ENCODE measurements at regions not wholly inside any gene's neighbourhood (a gene's known extent, or its start where the extent isn't known, plus 50 kb on each side); places are given as distances from the start of the nearest gene placed in this dataset.
"Not testable (repeated sequence)": the region's sequence is repeated elsewhere in the genome, so short reads cannot be mapped to it uniquely, and the experiment has no call there.

DNA sequence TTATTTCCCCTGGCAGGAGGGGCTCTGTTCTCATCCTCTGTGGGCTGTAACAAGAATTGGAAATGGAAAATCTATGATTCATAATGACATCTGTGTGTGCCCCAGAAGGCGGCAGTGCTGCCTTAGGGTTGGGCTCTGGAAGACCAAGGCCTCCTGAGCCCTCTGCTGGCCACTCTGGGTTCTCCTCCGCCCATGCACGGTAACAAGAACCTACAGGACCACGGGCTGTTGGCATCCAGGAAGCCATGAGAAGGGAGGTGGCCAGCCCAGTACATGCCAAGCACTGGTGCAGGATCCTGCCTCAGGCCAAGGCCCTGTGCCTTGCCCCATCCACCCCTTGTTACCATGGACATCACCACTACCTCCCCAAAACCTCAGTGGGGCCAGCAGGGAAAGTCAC is 454.2 kb downstream of the TP53TG3F start:
- H3K4me1 Mint-ChIP-seq, H3K27ac Mint-ChIP-seq, CTCF ChIA-PET, H3K36me3 Mint-ChIP-seq, H3K9me3 Mint-ChIP-seq, H3K4me3 Mint-ChIP-seq, H3K27me3 Mint-ChIP-seq, DNase-seq: not testable (repeated sequence)

DNA sequence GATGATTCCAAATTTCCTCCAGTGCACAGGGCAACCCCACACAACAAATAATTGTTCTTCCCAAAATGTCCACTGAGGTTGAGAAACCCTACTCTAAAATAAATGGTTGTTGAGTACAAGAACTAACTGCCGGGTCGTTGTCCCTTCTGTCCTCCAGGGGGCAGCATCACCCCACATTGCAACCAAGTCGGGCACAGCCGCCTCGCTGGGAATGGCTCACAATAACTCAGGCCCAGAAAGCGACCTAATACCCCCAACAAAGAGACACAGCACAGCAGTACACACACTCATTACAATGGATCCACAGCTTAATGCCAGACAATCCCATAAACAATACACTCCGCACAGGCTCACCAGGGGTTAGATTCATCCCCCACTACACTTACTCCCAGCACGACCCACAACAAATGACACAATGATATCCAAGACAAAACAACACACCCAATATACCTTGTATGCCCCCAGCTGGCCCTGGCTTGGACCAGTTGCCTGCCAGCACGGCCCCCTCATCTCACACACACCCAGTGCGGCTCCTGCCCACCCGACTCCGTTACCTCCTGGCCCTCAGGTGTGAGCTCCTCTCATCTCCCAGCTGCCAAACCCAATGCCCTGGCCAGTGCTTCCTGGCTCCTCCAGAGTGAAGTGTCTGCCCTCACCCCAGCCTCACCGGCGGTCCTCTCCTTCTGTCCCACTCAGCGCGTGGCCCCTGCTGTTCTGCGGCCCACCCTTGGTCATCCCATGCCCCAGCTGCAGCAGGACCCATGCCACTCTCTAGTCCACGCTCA is 461.5 kb downstream of the TP53TG3F start:
- H3K36me3 Mint-ChIP-seq, H3K27ac Mint-ChIP-seq, DNase-seq, CTCF ChIA-PET, H3K9me3 Mint-ChIP-seq, H3K27me3 Mint-ChIP-seq, H3K4me3 Mint-ChIP-seq, H3K4me1 Mint-ChIP-seq: not testable (repeated sequence)

DNA sequence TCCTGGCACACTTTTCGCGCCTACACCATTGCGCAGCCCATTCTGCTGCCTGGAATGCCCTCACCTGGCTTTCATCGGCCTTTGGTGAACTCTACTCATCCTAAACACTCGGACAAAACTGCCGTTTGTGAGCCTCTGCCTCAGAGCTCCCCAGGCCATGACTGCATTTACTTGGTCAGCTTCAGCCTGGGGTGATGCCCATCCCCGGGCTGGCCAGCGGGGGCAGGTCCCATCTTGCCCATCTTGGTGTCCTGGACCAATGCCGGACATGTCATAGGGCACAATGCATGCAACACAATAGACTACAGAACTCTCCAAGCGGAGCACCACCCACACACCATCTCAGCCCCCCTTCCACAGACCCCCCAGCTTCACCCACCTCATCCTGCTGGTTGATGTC is 463.5 kb downstream of the TP53TG3F start:
- H3K9me3 Mint-ChIP-seq, H3K36me3 Mint-ChIP-seq, H3K4me3 Mint-ChIP-seq, H3K27ac Mint-ChIP-seq, DNase-seq, H3K27me3 Mint-ChIP-seq, CTCF ChIA-PET, H3K4me1 Mint-ChIP-seq: not testable (repeated sequence)

DNA sequence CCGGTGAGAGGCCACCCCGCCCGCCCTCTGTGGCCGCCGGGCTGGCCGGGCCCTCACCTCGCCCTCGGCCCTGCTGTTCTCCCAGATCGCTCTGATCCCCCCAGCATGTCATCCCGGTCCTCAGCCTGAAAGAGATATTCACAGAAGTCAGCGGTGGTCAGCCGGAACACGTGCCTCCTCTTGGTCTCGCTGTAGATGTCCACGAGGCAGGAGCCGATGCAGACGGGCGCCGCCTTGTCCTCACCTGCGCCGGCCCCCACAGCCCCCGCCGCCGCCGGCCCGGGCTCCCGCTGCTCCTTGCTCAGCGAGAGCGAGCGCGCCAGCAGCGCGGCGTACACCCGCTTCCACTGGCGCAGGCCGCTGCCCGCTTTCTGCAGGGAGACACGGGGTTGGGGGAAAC is 468.6 kb downstream of the TP53TG3F start:
- H3K4me1 Mint-ChIP-seq, H3K36me3 Mint-ChIP-seq, H3K4me3 Mint-ChIP-seq, CTCF ChIA-PET, H3K9me3 Mint-ChIP-seq, H3K27me3 Mint-ChIP-seq, H3K27ac Mint-ChIP-seq, DNase-seq: not testable (repeated sequence)

DNA sequence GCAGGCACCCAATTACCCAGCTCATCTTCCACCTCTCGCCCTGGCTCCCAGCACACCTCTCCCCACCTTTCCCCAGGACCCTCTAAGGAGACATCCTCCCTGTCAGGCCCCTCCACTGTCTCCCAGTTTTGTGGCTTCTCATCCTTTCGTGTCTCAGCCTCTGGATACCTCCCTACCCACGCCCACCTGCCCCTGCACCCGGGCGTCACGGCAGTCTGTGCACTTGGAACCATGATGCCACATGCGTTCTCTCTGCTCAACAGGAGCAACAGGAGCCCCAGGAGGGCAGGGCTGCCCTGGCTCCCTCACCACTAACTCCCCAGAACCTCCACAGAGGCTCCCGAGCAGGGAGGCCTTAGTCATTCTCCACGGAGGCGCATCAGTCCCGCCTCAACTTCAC is 472.8 kb downstream of the TP53TG3F start:
- H3K4me1 Mint-ChIP-seq, DNase-seq, H3K27me3 Mint-ChIP-seq, H3K36me3 Mint-ChIP-seq, CTCF ChIA-PET, H3K27ac Mint-ChIP-seq, H3K9me3 Mint-ChIP-seq, H3K4me3 Mint-ChIP-seq: not testable (repeated sequence)

DNA sequence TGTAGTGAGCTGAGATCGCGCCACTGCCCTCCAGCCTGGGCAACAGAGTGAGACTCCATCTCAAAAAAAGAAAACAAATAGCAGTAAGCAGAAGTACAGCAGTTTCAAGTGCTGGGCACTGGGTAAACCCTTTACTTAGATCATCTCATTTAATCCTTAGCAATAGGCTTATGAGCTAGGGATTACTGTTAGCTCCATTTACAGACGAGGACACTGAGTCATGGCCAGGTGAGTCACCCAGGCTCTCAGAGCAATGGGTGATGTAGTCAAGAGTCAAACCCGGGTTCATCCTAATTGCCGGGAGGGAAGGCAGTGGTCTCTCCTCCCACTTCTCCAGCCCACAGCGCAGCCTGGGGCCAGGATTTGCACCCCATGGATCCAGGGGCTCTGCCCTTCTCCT is 473.6 kb downstream of the TP53TG3F start:
- H3K27ac Mint-ChIP-seq, H3K4me3 Mint-ChIP-seq, H3K4me1 Mint-ChIP-seq, CTCF ChIA-PET, H3K36me3 Mint-ChIP-seq, DNase-seq, H3K27me3 Mint-ChIP-seq, H3K9me3 Mint-ChIP-seq: not testable (repeated sequence)

DNA sequence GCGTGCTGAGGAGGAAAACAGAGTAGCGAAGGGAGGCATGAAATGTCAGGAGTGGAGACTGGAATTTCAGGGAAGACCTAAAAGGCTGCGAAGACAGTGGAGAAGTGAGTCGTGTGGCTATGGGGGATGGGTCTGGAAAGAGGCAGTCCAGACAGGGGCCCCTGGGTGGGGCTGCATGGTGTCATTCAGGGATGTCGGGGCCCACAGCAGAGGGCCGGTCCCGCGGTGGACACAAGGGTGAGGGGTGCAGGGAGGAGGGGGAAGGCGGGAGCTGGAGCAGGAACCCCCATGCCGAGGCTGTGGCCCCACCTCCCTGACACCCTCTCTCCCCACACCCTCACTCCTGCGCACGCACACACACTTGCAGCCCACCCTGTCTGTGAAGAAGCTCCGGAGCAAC is 476.4 kb downstream of the TP53TG3F start:
- H3K4me3 Mint-ChIP-seq, DNase-seq, H3K4me1 Mint-ChIP-seq, H3K27me3 Mint-ChIP-seq, H3K27ac Mint-ChIP-seq, CTCF ChIA-PET, H3K36me3 Mint-ChIP-seq, H3K9me3 Mint-ChIP-seq: not testable (repeated sequence)

DNA sequence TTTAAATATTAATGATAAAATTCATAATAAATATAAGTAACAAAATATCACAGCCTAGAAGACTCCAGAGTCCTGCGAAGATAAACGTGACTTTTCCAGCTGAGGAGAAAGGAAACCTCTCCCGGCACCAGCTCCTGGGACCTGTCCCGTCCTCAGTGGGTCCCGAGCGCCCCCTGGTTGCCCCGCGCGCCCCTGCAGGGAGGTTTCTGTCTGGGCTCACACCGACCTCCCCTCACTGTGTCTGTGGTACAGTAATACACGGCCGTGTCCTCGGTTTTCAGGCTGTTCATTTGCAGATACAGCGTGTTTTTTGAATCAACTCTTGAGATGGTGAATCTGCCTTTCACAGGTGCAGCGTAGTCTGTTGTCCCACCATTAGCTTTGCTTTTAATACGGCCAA is 478.7 kb downstream of the TP53TG3F start:
- CTCF ChIA-PET, H3K27ac Mint-ChIP-seq, H3K9me3 Mint-ChIP-seq, DNase-seq, H3K4me3 Mint-ChIP-seq, H3K36me3 Mint-ChIP-seq, H3K27me3 Mint-ChIP-seq, H3K4me1 Mint-ChIP-seq: not testable (repeated sequence)

DNA sequence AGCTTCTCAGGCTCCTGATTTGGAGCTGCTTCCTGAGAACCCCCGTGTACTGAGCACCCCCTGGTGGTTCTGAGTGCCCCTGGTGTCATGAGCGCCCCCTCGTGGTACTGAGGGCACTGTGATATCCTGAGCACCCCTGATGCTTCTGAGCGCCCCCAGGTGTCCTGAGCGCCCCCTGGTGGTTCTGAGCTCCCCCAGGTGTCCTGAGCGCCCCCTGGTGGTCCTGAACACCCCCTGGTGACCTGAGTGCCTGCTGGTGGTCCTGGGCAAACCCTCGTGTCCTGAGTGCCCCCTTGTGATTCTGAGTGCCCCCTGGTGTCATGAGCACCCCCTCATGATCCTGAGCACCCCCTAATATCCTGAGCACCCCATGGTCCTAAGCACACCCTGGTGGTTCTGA is 502.1 kb downstream of the TP53TG3F start:
- H3K27ac Mint-ChIP-seq, H3K4me3 Mint-ChIP-seq, H3K36me3 Mint-ChIP-seq, H3K9me3 Mint-ChIP-seq, DNase-seq, CTCF ChIA-PET, H3K4me1 Mint-ChIP-seq, H3K27me3 Mint-ChIP-seq: not testable (repeated sequence)

DNA sequence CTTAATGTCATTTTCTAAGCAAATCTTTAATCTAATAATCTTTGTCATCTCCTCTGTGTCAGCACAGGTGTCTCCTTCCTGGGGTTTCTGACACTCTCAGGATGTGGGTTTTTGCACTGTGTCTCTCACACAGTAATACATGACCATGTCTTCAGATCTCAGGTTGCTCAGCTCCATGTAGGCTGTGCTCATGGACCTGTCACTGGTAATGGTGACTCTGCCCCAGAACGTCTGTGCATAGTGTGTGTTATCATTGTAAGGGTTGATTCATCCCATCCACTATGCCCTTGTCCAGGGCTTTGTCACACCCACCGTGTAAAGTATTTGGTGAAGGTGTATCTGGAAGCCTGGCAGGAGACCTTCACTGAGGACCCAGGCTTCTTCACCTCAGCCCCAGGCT is 506.1 kb downstream of the TP53TG3F start:
- H3K4me1 Mint-ChIP-seq, CTCF ChIA-PET: not testable (repeated sequence)

DNA sequence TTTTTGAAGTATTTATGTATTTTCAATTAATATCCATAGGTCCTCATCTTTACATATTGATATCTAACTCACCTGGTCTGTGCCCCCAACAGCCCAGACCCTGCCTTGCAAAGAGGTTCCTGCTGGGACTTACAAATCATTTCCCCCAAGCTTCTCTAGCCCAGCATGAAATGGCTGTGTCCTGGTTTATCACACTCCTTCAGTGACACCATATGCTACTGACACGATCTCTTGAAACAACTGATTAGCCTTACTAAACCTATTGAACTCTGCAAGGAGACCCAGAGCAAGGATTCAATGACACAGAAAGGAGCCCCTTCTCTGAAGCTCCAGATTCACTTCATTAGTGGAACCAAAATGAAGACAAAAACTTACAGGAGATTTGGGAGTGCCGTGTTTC is 507.4 kb downstream of the TP53TG3F start:
- not testable (repeated sequence) for H3K9me3 Mint-ChIP-seq, H3K27ac Mint-ChIP-seq

More for the DNA sequence above, 506.1 kb downstream of the TP53TG3F start:
- not testable (repeated sequence) for H3K27me3 Mint-ChIP-seq, H3K27ac Mint-ChIP-seq, H3K9me3 Mint-ChIP-seq, H3K36me3 Mint-ChIP-seq, H3K4me3 Mint-ChIP-seq, DNase-seq

DNA sequence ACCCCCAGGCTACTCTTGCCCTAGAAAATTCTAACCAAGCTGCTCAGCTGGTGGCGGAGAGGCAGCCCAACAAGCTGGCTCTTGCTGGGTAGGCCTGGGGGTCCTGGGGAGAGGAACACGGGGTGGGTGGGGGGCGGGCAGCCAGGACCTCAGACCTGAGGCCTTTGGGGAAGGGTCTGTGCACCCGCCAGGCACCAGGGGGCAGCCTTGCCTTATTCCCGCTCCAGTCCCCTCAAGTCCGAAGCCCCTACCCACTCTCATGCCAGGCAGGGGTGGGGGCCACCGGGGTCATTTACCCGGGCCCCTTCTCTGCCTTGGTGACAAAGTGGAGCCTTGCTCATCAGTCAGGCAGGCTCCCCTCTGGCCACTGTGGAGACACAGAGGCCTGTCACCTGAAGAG is 515.1 kb downstream of the TP53TG3F start:
- H3K4me3 Mint-ChIP-seq, H3K9me3 Mint-ChIP-seq, H3K27me3 Mint-ChIP-seq, DNase-seq, H3K36me3 Mint-ChIP-seq, H3K4me1 Mint-ChIP-seq, H3K27ac Mint-ChIP-seq, CTCF ChIA-PET: not testable (repeated sequence)

More for the DNA sequence above, 507.4 kb downstream of the TP53TG3F start:
- H3K4me3 Mint-ChIP-seq, CTCF ChIA-PET, DNase-seq, H3K36me3 Mint-ChIP-seq, H3K27me3 Mint-ChIP-seq, H3K4me1 Mint-ChIP-seq: not testable (repeated sequence)

DNA sequence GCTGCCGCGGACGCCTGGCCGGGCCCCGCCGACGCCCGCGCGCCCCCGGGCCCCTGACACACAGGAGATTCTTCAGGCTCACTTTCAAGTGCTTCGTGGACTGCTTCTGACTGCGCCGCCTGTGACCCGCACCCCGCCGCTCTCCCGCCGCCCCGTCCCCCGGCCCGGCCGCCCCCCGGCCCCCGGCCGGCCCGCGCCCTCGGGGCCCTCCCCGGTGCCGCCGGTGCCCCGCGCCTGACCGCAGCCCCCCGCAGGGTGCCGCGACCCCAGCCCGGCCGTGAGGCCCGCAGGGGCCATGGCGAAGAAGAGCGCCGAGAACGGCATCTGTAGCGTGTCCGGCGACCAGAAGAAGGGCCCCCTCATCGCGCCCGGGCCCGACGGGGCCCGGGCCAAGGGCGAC is 516.3 kb downstream of the TP53TG3F start:
- CTCF ChIA-PET, H3K27me3 Mint-ChIP-seq, H3K36me3 Mint-ChIP-seq: not testable (repeated sequence)

DNA sequence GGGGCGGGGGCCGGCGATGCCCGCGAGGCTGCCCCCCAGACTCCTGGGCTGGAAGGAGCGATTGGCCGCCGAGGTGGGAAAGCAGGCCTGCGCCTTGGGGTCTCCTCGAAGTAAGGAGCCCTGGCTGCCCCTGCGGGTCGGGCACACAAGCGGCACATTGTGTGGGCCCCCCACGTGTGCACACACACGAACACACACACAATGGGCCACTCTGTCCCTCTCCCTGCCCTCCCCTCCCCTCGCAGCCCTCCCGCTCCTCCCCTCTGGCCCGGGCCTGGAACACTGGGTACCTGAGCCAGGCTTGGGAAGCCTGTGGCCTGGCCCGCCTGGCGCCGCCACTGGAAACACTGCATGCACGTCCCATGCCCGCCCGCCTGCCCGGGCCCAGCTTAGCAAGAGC is 517.1 kb downstream of the TP53TG3F start:
- H3K27me3 Mint-ChIP-seq, H3K36me3 Mint-ChIP-seq, H3K27ac Mint-ChIP-seq, H3K4me3 Mint-ChIP-seq, CTCF ChIA-PET, H3K4me1 Mint-ChIP-seq, DNase-seq, H3K9me3 Mint-ChIP-seq: not testable (repeated sequence)

More for the DNA sequence above, 516.3 kb downstream of the TP53TG3F start:
- DNase-seq, H3K4me1 Mint-ChIP-seq, H3K4me3 Mint-ChIP-seq, H3K27ac Mint-ChIP-seq, H3K9me3 Mint-ChIP-seq: not testable (repeated sequence)

DNA sequence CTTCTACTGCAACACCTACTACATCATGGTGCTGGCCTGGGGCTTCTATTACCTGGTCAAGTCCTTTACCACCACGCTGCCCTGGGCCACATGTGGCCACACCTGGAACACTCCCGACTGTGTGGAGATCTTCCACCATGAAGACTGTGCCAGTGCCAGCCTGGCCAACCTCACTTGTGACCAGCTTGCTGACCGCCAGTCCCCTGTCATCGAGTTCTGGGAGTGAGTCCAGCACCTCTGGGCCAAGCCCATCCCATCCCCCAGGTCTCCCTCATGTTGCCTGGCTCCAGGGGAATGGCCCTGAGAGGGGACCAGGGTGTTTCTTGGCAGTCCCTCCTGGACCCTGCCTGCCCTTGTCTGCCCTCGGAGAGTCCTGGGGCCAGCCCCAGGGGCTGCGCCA is 519.4 kb downstream of the TP53TG3F start:
- DNase-seq, H3K27me3 Mint-ChIP-seq, H3K36me3 Mint-ChIP-seq, H3K4me1 Mint-ChIP-seq, H3K4me3 Mint-ChIP-seq, H3K27ac Mint-ChIP-seq, CTCF ChIA-PET, H3K9me3 Mint-ChIP-seq: not testable (repeated sequence)

DNA sequence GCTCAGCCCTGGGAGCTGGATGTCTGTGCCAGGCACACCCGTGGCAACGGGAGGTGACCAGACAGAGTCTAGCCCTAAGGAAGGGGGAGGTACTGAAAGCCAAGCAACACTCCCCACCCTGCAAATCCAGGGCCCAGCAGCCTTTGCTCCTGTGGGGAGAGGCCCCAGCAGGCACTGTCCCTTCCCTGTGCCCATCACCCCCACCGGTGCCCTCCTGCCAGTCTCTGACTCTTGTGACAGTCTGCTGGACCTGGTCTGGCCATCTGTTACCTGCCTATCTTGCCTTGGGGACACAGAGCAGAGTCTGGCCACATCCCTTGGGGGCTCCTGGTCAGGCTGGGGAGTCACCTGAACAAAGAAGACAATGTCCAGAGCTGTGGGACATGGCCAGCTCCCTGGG is 520.2 kb downstream of the TP53TG3F start:
- H3K4me1 Mint-ChIP-seq, DNase-seq, H3K4me3 Mint-ChIP-seq, H3K27me3 Mint-ChIP-seq, CTCF ChIA-PET, H3K27ac Mint-ChIP-seq, H3K36me3 Mint-ChIP-seq, H3K9me3 Mint-ChIP-seq: not testable (repeated sequence)
